ENCODE measurements at regions not wholly inside any gene's neighbourhood (a gene's known extent, or its start where the extent isn't known, plus 50 kb on each side); places are given as distances from the start of the nearest gene placed in this dataset.
A peak's percentile ranks its signal among the peaks of the same experiment; 100 is the strongest.

GRCh38 chr3:11718637-11719405 lies 75.1 kb upstream of the VGLL4 start:
- H2BK15ac ChIP-seq (ENCODE audit: low read depth, low read length) = peak overlapping the region; percentile 72; the same call in 1 of the 3 replicates
- peak overlapping the region; percentile 27; the same call in 1 of the 2 replicates for H2BK20ac ChIP-seq (ENCODE audit: low read depth, low read length)
- H3K4me3 ChIP-seq (ENCODE audit: insufficient read depth, low read depth, low read length) = peak overlapping the region; percentile 76
- H3K56ac ChIP-seq (ENCODE audit: extremely low read depth, insufficient read depth, low read length) = peak overlapping the region; percentile 88
- H3K4me2 ChIP-seq (ENCODE audit: low read depth, low read length) = peak overlapping the region; percentile 99
- H2AFZ ChIP-seq (replicated peaks; ENCODE audit: low read length, poor library complexity) = peak overlapping the region; percentile 94
- WGBS, 2 experiments (ENCODE audit: extremely low coverage in 2 of 2, insufficient read length in 1 of 2) = 3% methylated on average over 13 of the region's 44 CpGs; no CpG with 5 or more reads in 1 of the 2 experiments
- peak overlapping the region; percentile 84 for H3K9ac ChIP-seq (ENCODE audit: low read depth, low read length)
- dilution Hi-C loops (cut with HindIII; ENCODE audit: low sequenced_read_pairs, unreplicated experiment) (no loop called here), in situ Hi-C loops (cut with MboI; ENCODE audit: low sequenced_read_pairs) (no loop called here), intact Hi-C loops (cut with micrococcal nuclease) (loop anchor here (5.0 kb wide), 1 partner anchor 337 kb away; no protein-coding TSS in a partner anchor)
- H3K18ac ChIP-seq (ENCODE audit: low read depth, low read length) = peak overlapping the region; percentile 67
- H3K23ac ChIP-seq (ENCODE audit: low read depth, low read length) = peak overlapping the region; percentile 79
- peak overlapping the region; percentile 61 for H2BK120ac ChIP-seq (ENCODE audit: low read depth, low read length)
- no peak for TF ChIP-seq RCOR1 (IDR thresholded peaks at IDR 0.05; ENCODE audit: insufficient replicate concordance, low read length)
- no peak for TF ChIP-seq RFX5 (IDR thresholded peaks at IDR 0.05; ENCODE audit: low read depth, low read length)
- no peak for TF ChIP-seq NFE2L2 (IDR thresholded peaks at IDR 0.05; ENCODE audit: low read depth, low read length)
- no peak for TF ChIP-seq BHLHE40 (IDR thresholded peaks at IDR 0.05; ENCODE audit: low read depth, low read length)
- TF ChIP-seq MAZ (IDR thresholded peaks at IDR 0.05; ENCODE audit: borderline replicate concordance, low read depth, low read length) = no peak
- TF ChIP-seq CEBPB (IDR thresholded peaks at IDR 0.05; ENCODE audit: low read depth, low read length) = no peak
- TF ChIP-seq, protein P1, sequence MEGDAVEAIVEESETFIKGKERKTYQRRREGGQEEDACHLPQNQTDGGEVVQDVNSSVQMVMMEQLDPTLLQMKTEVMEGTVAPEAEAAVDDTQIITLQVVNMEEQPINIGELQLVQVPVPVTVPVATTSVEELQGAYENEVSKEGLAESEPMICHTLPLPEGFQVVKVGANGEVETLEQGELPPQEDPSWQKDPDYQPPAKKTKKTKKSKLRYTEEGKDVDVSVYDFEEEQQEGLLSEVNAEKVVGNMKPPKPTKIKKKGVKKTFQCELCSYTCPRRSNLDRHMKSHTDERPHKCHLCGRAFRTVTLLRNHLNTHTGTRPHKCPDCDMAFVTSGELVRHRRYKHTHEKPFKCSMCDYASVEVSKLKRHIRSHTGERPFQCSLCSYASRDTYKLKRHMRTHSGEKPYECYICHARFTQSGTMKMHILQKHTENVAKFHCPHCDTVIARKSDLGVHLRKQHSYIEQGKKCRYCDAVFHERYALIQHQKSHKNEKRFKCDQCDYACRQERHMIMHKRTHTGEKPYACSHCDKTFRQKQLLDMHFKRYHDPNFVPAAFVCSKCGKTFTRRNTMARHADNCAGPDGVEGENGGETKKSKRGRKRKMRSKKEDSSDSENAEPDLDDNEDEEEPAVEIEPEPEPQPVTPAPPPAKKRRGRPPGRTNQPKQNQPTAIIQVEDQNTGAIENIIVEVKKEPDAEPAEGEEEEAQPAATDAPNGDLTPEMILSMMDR (conservative IDR thresholded peaks at IDR 0.05; ENCODE audit: low read depth, low read length) = no peak
- TF ChIP-seq CHD1 (IDR thresholded peaks at IDR 0.05; ENCODE audit: low read depth, low read length) = no peak
- TF ChIP-seq FOS (IDR thresholded peaks at IDR 0.05; ENCODE audit: low read depth, low read length) = no peak
- TF ChIP-seq RAD21 (IDR thresholded peaks at IDR 0.05; ENCODE audit: low read length) = no peak
- no peak for TF ChIP-seq ELK1 (IDR thresholded peaks at IDR 0.05; ENCODE audit: borderline replicate concordance, low read depth, low read length)
- TF ChIP-seq POLR2A (IDR thresholded peaks at IDR 0.05; ENCODE audit: low read depth, low read length) = no peak
- no peak for TF ChIP-seq MXI1 (IDR thresholded peaks at IDR 0.05; ENCODE audit: borderline replicate concordance, low read depth, low read length)
- DNase-seq = peak; percentile 57
- 0 out of 2 replicates have a peak, but pooled peaks cover 3% of the 10 kb centered on the region for H3K9me1 ChIP-seq (ENCODE audit: insufficient read depth, low read length)
- no peaks in the 10 kb centered on the region; the same call in none of the 2 replicates for H3K4me1 ChIP-seq (ENCODE audit: control insufficient read depth, insufficient read depth, low read length)
- peak overlapping the region; percentile 48 to 63; a peak in 2 of 4 replicates for H4K8ac ChIP-seq (ENCODE audit: low read depth in 2 of 2, low read length in 2 of 2)
- H4K91ac ChIP-seq (ENCODE audit: insufficient read depth, low read depth, low read length) = peak overlapping the region; percentile 77
- H2AK9ac ChIP-seq (replicated peaks; ENCODE audit: low read depth, low read length, poor library complexity) = peak overlapping the region; percentile 92
- H3K9me3 ChIP-seq (ENCODE audit: control insufficient read depth, insufficient read depth, low read length) = no peaks in the 10 kb centered on the region
- H2AK5ac ChIP-seq (ENCODE audit: low read depth, low read length) = peak overlapping the region; percentile 32; the same call in 1 of the 2 replicates
- peak overlapping the region; percentile 54 for H4K5ac ChIP-seq (ENCODE audit: low read depth, low read length)
- peaks cover 5% of the 10 kb centered on the region; the same call in 1 of the 2 replicates for H4K20me1 ChIP-seq (ENCODE audit: insufficient read depth, low read length)
- no peaks in the 10 kb centered on the region for H3K36me3 ChIP-seq (ENCODE audit: control insufficient read depth, insufficient read depth, low read length)
- peaks cover 5 to 28% of the 10 kb centered on the region in 2 experiments for H3K79me1 ChIP-seq (ENCODE audit: low read depth in 1 of 2, low read length in 2 of 2)
- ChIA-PET POLR2A (ENCODE audit: unreplicated experiment) (no interaction called here), CTCF (interaction anchor here (1.0 to 1.2 kb wide), 2 partner anchors 15 to 85 kb away, joined by 4 to 5 read pairs; no protein-coding TSS in a partner anchor)
- peak overlapping the region; percentile 75 for H2BK5ac ChIP-seq (ENCODE audit: low read depth, low read length, poor library complexity, severe bottlenecking)
- ATAC-seq (ENCODE audit: low read depth) = peak; percentile 33
- H3K4ac ChIP-seq (ENCODE audit: low read depth, low read length) = peak overlapping the region; percentile 70
- H3K27ac ChIP-seq (ENCODE audit: insufficient read depth, low read length) = peak overlapping the region; percentile 83
- no TSS peak for BruUV-seq (replicated peaks)
- peak overlapping the region; percentile 81 for H3K14ac ChIP-seq (replicated peaks; ENCODE audit: low read depth, low read length)
- H3K27me3 ChIP-seq (ENCODE audit: control insufficient read depth, insufficient read depth, low read length) = peaks cover 3% of the 10 kb centered on the region

All from IMR-90 (cell line).